ENCODE measurements at regions not wholly inside any gene's neighbourhood (a gene's known extent, or its start where the extent isn't known, plus 50 kb on each side); places are given as distances from the start of the nearest gene placed in this dataset.

DNA sequence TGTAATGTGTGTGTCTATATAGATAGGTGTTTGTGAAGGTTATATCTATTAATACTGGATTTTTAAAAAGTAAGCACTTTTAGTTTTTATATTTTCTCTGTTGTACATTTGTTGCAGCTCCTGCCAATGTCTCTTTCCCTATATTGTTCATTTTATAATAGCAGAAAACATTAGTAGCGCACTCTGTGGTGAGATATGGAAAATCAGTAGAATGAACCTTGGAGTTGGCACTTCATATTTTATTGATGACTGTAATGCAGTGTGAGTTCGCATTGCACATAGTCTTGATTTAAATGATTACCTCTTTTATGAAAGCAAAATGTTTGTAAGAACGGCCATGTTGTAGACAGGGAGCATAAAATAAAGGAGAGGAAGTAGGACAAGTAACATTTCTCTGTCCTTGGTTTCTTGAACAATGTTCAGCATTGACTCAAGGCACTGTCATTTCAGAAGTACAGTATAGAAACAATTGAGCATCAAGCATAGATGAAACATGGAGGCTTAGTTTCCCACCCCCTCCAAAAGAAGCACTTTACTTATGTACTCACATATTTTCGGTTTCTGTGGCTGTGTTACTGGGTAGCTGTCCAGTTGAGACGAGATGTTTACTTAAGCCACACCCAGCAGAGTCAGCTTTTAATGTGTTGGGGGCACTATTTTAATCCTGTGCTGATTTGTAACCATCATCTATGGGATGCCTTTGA lies 74.0 kb downstream of the TANC2 start:
- H3K4me2 ChIP-seq (ENCODE audit: insufficient read depth, insufficient read length, low read length): no peak overlapping the region

More for the DNA sequence above, 74.0 kb downstream of the TANC2 start:
- no peaks in the 10 kb centered on the region for H3K9me3 ChIP-seq (ENCODE audit: control insufficient read depth, low read depth, low read length)
- H3K23me2 ChIP-seq (ENCODE audit: insufficient read length, low read depth, low read length, poor library complexity, severe bottlenecking): no peaks in the 10 kb centered on the region
- no peak overlapping the region for H3K4me3 Mint-ChIP-seq
- no peak overlapping the region for H3K27ac ChIP-seq (ENCODE audit: insufficient read length, low read depth, low read length)
- no peak overlapping the region for H3K27ac Mint-ChIP-seq
- no peaks in the 10 kb centered on the region for H3K79me2 ChIP-seq (ENCODE audit: insufficient read depth, low read length)
- H3K9me3 Mint-ChIP-seq: no peaks in the 10 kb centered on the region
- no peak overlapping the region for H4K5ac ChIP-seq (ENCODE audit: insufficient read length, low read depth, low read length)
- H3K27me3 ChIP-seq (ENCODE audit: insufficient read depth, low read length): no peaks in the 10 kb centered on the region
- no peak overlapping the region for H4K8ac ChIP-seq (replicated peaks; ENCODE audit: insufficient read length, low read depth, low read length)
- no peak overlapping the region for H2BK20ac ChIP-seq (ENCODE audit: low read depth, low read length, poor library complexity, severe bottlenecking)
- no peaks in the 10 kb centered on the region for H3K27me3 Mint-ChIP-seq (ENCODE audit: low read depth)
- H3T11ph ChIP-seq (ENCODE audit: low read length): no peak overlapping the region
- H3K56ac ChIP-seq (ENCODE audit: insufficient read length, low read depth, low read length): no peak overlapping the region
- H2AK5ac ChIP-seq (ENCODE audit: insufficient read length, low read length): no peak overlapping the region
- H2BK15ac ChIP-seq (ENCODE audit: low read depth, low read length): no peak overlapping the region
- H3K4ac ChIP-seq (ENCODE audit: low read depth, low read length): no peak overlapping the region
- TF ChIP-seq CTCF (conservative IDR thresholded peaks at IDR 0.05): no peak
- H3K14ac ChIP-seq (ENCODE audit: insufficient read depth, low read length): no peak overlapping the region
- peaks cover 22 to 35% of the 10 kb centered on the region in 2 experiments for H3K4me1 Mint-ChIP-seq
- H2BK120ac ChIP-seq (ENCODE audit: low read depth, low read length, poor library complexity, severe bottlenecking): no peak overlapping the region
- no peak overlapping the region for H3K23ac ChIP-seq (ENCODE audit: insufficient read length, low read depth, low read length)
- no peaks in the 10 kb centered on the region for H3K36me3 Mint-ChIP-seq (ENCODE audit: insufficient read depth in 1 of 3, low read depth in 3 of 3)
- no peak overlapping the region for H2AFZ ChIP-seq (ENCODE audit: low read length)
- H2BK5ac ChIP-seq (ENCODE audit: insufficient read length, low read length): no peak overlapping the region
- no CpG with 5 or more reads among the region's 5 CpGs for WGBS (ENCODE audit: extremely low coverage, insufficient read length, low lambda C conversion rate)
- H3K79me1 ChIP-seq (ENCODE audit: insufficient read depth, low read depth, low read length, poor library complexity, severe bottlenecking): no peaks in the 10 kb centered on the region
- no peak overlapping the region for H4K91ac ChIP-seq (ENCODE audit: insufficient read length, low read depth, low read length)
- H3K18ac ChIP-seq (ENCODE audit: insufficient read length, low read depth, low read length): no peak overlapping the region
- no peaks in the 10 kb centered on the region for H4K20me1 ChIP-seq (ENCODE audit: control insufficient read depth, insufficient read depth, insufficient read length)
- no peak overlapping the region for H3K9ac ChIP-seq (ENCODE audit: extremely low read depth, insufficient read length, low read length)
- H2BK12ac ChIP-seq (ENCODE audit: insufficient read length, low read depth, low read length): no peak overlapping the region
- H3K4me1 ChIP-seq (ENCODE audit: insufficient read depth, low read length): peaks cover 3% of the 10 kb centered on the region; the same call in 1 of the 2 replicates
- DNase-seq: no peak
